Nucleus accumbens (tissue), 56 donors: ENCODE measurements at regions not wholly inside any gene's neighbourhood (a gene's known extent, or its start where the extent isn't known, plus 50 kb on each side); places are given as distances from the start of the nearest gene placed in this dataset.

Experiments
- DNase-seq, 56 donors: peaks; one replicate each; lab custom pipeline; 2025; lab: John Stamatoyannopoulos, UW

DNA sequence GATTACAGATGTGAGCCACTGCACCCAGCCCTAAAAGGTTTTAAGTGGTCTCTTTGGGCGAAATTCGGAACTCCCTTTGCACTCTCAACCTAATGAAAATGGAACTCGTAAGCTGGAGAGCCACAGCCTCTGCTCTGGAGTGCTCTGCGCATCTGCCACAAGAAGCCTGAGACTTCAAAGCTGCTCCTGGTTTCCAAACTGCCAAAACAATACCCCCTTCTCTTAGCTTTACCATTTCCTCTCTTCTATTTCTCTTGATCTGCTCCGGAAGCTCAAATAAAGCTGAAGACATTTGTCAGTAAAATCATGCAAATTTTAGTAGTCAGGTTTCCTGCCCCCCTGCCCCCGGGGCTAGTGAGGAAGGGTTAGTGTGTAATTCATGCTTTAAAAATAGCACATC lies 312.7 kb downstream of the MFSD1 start:
- no peak for DNase-seq

DNA sequence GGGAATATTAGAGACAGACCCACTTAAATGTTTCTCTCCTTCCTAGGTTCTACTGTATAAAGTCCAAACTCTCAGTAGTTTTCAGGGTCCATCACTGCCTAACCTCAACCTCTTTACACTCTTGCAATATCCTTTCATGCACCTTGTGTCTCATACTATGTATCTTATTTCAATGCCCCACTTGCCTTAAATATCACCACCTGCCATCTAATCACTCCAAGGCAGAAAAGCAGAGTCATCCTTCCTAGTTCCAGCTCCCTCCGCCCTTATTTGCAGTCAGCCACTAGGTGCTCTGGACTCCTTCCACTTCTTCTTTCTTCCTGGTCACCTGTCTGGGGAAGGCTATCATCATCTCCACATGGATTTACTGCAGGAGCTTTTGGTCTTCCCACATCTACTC lies 322.0 kb downstream of the MFSD1 start:
- no peak for DNase-seq

DNA sequence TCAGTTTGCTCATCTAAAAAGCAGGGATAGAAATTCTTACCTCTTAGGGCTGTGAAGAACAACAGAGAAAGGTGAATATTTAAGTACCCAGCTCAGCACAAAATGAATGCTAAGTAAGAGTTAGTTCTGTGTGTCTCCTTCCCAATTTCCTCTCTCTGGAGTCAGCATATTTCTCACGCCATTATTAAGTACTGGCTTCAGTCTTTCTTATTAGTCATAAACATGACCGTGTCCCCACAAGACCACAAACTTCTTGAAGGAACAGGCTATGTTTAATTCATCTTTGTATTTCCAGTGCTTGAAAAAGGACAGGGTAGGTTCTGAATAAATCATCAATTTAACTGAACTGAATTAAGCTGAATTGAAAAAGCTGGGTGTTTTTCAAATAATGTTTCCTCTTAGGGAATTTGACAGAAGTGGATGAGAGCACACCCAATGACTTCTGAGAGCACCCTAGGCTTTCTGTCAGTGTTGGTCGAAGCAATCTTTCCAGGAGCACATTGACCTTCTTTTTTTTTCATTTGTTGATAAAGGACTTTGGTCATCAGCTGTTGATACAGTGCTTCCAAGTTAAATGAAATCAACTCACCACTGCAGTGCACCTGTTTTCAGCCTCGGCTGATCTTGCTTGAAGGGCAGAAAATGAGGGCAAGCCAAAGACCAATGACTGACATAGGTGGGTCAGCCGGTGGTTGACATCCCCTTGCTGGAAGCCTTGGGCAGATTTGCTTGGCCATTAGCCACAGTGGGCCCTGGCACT lies 324.6 kb downstream of the MFSD1 start:
- DNase-seq, result no peak

DNA sequence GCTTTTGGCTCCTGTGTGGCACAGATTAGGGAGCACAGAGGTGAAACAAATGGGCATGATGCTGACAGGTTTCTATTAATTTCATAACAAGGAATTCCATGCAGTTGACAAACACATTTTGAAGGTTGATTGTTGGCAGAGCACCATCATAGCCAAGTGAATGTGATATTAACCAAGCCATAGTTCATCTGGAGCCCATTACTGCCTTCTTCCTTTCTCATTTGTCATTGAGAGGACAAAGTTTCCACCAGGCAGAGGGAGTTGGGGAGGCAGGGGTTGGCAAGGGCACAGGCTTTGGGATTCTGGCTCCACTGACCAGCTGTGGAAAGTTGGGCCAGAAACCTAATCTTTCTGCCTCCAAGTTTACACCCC lies 325.2 kb downstream of the MFSD1 start:
- no peak for DNase-seq

- no peak for DNase-seq
These were observed 326.8 kb downstream of the MFSD1 start for GRCh38 chr3:159128628-159129027.

DNA sequence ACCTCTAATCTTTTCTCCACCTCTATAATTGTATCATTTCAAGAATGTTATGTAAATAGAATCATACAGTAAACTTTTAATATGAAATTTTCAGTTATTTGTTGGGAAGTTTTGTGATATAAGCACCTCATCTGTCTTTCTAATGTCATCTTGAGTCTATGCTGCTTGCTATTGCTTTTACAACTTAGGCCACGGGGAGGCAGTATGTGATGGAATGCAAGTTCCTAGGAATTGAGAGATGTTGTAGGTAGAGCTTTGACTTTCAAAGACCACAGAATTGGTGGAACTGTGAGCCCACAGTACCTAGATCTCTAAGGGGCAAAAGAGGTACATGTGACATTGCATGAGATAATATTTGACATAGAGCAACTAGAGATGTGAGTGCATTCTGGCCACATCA lies 328.3 kb downstream of the MFSD1 start:
- peak in 2 of 56 donors; percentile 1 to 8 for DNase-seq

GRCh38 chr3:159131376-159131775 lies 329.5 kb downstream of the MFSD1 start:
- DNase-seq, result no peak

GRCh38 chr3:159137949-159138348 lies 336.1 kb downstream of the MFSD1 start:
- DNase-seq, result no peak

DNA sequence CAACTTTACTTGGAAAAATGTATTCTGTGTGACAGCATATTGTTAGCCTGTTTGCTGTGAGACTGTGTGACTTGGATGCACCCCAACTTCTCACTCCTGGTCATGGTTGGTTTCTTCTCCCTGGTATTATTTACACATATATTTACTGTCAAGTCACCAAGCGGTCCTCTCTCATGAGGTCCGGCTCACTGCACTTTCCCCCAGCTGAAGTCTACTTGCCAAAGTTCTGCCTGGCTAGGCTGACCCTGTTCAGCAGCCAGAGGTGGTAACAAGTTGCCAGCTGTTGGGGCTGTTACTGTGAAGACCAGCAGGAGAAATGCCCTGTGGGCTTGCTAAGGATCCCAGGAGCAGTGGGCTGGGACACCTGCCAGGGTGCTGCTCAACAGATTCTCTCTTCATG lies 337.5 kb downstream of the MFSD1 start:
- no peak for DNase-seq

GRCh38 chr3:159144472-159144871 lies 342.6 kb downstream of the MFSD1 start:
- no peak for DNase-seq

- no peak for DNase-seq
These were observed 343.0 kb downstream of the MFSD1 start for GRCh38 chr3:159144891-159145290.

GRCh38 chr3:159146392-159146791 lies 344.5 kb downstream of the MFSD1 start:
- no peak for DNase-seq

GRCh38 chr3:159146856-159147435 lies 345.1 kb downstream of the MFSD1 start:
- DNase-seq, result no peak

- no peak for DNase-seq
These were observed 346.0 kb downstream of the MFSD1 start for GRCh38 chr3:159147813-159148212.

- DNase-seq, result no peak
These were observed 346.6 kb downstream of the MFSD1 start for GRCh38 chr3:159148466-159148865.

GRCh38 chr3:159149131-159149530 lies 347.3 kb downstream of the MFSD1 start:
- no peak for DNase-seq

DNA sequence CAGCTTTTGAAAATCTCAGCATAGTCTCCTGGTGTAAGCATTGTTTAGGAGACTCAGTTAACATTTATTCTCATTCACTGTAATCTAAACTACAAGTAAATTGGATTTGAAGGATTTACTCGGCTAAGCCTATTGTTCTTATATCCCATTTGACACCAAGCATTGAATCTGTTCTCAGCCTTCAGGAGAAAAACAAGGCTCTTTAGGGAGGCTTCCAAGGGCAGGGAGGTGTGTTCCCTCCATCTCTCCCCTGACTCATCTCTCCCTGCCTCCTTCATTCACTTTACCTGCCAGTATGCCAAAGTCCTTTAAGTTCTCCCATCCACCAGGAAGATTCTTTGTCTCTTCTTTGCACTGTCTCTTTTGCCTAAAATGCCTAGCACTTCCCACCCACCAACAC lies 347.8 kb downstream of the MFSD1 start:
- DNase-seq, result no peak

DNA sequence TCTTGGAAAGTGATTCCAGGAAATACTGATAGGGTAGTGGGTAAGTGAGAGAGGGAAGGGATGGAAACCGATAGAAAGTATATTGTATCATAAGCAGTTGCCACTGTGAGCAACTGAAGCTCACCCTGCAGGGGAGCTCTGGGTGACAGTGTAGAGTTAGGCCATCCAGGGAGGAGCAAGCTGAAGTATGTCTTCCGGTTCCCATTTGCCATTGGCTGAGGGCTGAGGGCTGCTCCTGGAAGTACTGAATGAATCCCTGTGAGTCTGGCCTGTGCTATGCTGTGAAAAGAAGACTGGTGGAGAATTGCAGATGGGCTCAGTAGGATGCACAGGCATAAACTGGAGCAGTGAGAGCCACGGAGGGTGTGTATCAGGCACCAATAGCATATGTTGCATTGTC lies 348.3 kb downstream of the MFSD1 start:
- no peak for DNase-seq

GRCh38 chr3:159151130-159151529 lies 349.3 kb downstream of the MFSD1 start:
- DNase-seq, result no peak

DNA sequence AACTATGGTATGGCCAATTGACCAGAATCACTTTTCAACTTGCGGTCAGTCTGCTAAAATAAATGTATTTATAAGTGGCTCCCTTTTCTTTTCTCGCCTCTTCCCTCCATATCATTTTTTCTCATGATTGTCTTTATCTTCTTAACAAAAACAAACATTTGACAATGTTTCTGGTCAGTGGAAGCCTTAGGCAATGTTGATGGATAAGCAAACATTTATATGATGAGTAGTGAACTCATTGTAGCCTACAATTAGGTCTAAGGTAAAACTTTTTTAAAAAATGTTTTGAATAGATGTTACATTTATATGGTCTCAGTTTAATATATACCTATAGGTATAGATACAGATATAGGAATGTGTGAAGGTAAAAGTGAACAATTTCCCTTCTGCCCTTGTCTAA lies 355.4 kb downstream of the MFSD1 start:
- no peak for DNase-seq

- DNase-seq, result no peak
These were observed 356.4 kb downstream of the MFSD1 start for GRCh38 chr3:159158213-159158612.

- no peak for DNase-seq
These were observed 356.9 kb downstream of the MFSD1 start for GRCh38 chr3:159158801-159159200.

DNA sequence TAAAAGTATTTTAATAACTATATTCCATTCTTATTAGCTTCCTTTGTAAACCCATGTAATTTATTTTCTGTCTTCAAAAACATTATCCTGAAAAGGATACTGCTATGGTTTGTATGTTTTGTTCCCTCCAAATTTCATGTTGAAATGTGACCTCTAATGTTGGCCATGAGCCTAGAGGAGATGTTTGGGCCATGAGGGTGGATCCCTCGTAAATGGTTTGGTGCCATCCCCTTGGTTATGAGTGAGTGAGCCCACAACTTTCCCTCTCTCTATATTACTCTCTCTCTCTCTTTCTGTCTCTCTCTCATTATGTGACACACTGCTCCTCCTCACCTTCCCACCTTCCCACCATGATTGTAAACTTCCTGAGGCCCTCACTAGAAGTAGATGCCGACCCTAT lies 357.7 kb downstream of the MFSD1 start:
- DNase-seq, result no peak
